PFSK-1 (cell line): ENCODE measurements at regions not wholly inside any gene's neighbourhood (a gene's known extent, or its start where the extent isn't known, plus 50 kb on each side); places are given as distances from the start of the nearest gene placed in this dataset.

Experiments used
- FOXP2 ChIP-seq: optimal IDR thresholded peaks from 2 replicates; pipeline ENCODE3; 2011; ENCODE audit warnings: borderline replicate concordance, control low read depth, inconsistent platforms; ENCODE audit not compliant: insufficient read depth; ENCODE audit errors: extremely low read length, extremely low read depth
- POLR2AphosphoS5 ChIP-seq: IDR thresholded peaks from 2 replicates; pipeline ENCODE4 v1.6.1; 2012; ENCODE audit warnings: low read depth, mild to moderate bottlenecking, control low read depth, low read length, moderate library complexity
- SIN3A ChIP-seq: IDR thresholded peaks from 2 replicates; pipeline ENCODE4 v1.6.1; 2012; ENCODE audit warnings: mild to moderate bottlenecking, low read length, moderate library complexity, borderline replicate concordance; ENCODE audit not compliant: insufficient read depth
- TAF1 ChIP-seq: IDR thresholded peaks from 2 replicates; pipeline ENCODE4 v1.6.1; 2012; ENCODE audit warnings: low read length, control low read depth, borderline replicate concordance; ENCODE audit not compliant: insufficient read depth
- TF ChIP-seq, protein P1 (sequence below), 2 experiments: IDR thresholded peaks; 2 replicates each; pipeline versions ENCODE4 v1.6.1 to v1.8.0; 2011 to 2012; ENCODE audit warnings: low read depth in 2 of 2, low read length in 2 of 2, control low read depth in 1 of 2, inconsistent platforms in 1 of 2, mild to moderate bottlenecking in 1 of 2, moderate library complexity in 1 of 2; ENCODE audit not compliant: insufficient read depth in 1 of 2

DNA sequence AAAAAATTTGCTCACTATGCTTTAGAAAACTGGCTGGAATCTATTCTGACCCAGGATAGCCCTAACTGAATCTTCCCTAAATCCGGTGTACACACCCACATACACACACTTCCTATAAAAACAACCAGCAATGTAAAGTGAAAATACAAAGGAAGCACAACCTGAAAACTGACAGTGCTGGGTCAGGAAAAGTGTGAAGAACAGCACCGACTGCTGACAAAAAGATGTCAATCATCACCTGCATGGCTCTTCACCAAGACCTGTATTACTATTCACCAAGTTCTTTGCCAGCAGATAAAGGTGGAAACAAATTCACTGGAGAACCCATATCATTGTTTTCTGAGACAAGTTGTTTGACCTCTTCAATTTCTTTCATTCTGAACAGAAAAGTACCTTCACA is 293.8 kb upstream of the GRAMD2B start:
- TF ChIP-seq POLR2AphosphoS5, result no peak
- TF ChIP-seq TAF1, result no peak
- TF ChIP-seq, protein P1, sequence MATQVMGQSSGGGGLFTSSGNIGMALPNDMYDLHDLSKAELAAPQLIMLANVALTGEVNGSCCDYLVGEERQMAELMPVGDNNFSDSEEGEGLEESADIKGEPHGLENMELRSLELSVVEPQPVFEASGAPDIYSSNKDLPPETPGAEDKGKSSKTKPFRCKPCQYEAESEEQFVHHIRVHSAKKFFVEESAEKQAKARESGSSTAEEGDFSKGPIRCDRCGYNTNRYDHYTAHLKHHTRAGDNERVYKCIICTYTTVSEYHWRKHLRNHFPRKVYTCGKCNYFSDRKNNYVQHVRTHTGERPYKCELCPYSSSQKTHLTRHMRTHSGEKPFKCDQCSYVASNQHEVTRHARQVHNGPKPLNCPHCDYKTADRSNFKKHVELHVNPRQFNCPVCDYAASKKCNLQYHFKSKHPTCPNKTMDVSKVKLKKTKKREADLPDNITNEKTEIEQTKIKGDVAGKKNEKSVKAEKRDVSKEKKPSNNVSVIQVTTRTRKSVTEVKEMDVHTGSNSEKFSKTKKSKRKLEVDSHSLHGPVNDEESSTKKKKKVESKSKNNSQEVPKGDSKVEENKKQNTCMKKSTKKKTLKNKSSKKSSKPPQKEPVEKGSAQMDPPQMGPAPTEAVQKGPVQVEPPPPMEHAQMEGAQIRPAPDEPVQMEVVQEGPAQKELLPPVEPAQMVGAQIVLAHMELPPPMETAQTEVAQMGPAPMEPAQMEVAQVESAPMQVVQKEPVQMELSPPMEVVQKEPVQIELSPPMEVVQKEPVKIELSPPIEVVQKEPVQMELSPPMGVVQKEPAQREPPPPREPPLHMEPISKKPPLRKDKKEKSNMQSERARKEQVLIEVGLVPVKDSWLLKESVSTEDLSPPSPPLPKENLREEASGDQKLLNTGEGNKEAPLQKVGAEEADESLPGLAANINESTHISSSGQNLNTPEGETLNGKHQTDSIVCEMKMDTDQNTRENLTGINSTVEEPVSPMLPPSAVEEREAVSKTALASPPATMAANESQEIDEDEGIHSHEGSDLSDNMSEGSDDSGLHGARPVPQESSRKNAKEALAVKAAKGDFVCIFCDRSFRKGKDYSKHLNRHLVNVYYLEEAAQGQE (IDR thresholded peaks at IDR 0.05; ENCODE audit: insufficient read depth in 1 of 2, low read depth in 2 of 2, low read length in 2 of 2), result no peak
- no peak for TF ChIP-seq FOXP2
- no peak for TF ChIP-seq SIN3A
